ENCODE measurements at regions not wholly inside any gene's neighbourhood (a gene's known extent, or its start where the extent isn't known, plus 50 kb on each side); places are given as distances from the start of the nearest gene placed in this dataset.

- TF ChIP-seq SIN3A (IDR thresholded peaks at IDR 0.05; ENCODE audit: borderline replicate concordance, insufficient read depth, low read length) = no peak
- no peak for TF ChIP-seq TAF1 (IDR thresholded peaks at IDR 0.05; ENCODE audit: borderline replicate concordance, insufficient read depth, low read length)
- TF ChIP-seq REST (IDR thresholded peaks at IDR 0.05; ENCODE audit: insufficient read depth in 1 of 2, low read depth in 2 of 2, low read length in 2 of 2) = no peak
- no peak for TF ChIP-seq FOXP2 (optimal IDR thresholded peaks at IDR 0.05; ENCODE audit: borderline replicate concordance, extremely low read depth, extremely low read length, insufficient read depth)
- TF ChIP-seq POLR2AphosphoS5 (IDR thresholded peaks at IDR 0.05; ENCODE audit: low read depth, low read length) = no peak
Measured at GRCh38 chr2:151186011-151186410, 75.7 kb downstream of the RBM43 start.

- TF ChIP-seq REST (IDR thresholded peaks at IDR 0.05; ENCODE audit: insufficient read depth in 1 of 2, low read depth in 2 of 2, low read length in 2 of 2) = no peak
- no peak for TF ChIP-seq POLR2AphosphoS5 (IDR thresholded peaks at IDR 0.05; ENCODE audit: low read depth, low read length)
- no peak for TF ChIP-seq FOXP2 (optimal IDR thresholded peaks at IDR 0.05; ENCODE audit: borderline replicate concordance, extremely low read depth, extremely low read length, insufficient read depth)
- TF ChIP-seq TAF1 (IDR thresholded peaks at IDR 0.05; ENCODE audit: borderline replicate concordance, insufficient read depth, low read length) = no peak
- no peak for TF ChIP-seq SIN3A (IDR thresholded peaks at IDR 0.05; ENCODE audit: borderline replicate concordance, insufficient read depth, low read length)
Measured at GRCh38 chr2:151182899-151183809, 78.5 kb downstream of the RBM43 start.

GRCh38 chr2:151182396-151182795 lies 79.3 kb downstream of the RBM43 start:
- TF ChIP-seq TAF1 (IDR thresholded peaks at IDR 0.05; ENCODE audit: borderline replicate concordance, insufficient read depth, low read length) (no peak), REST (IDR thresholded peaks at IDR 0.05; ENCODE audit: insufficient read depth in 1 of 2, low read depth in 2 of 2, low read length in 2 of 2) (no peak), SIN3A (IDR thresholded peaks at IDR 0.05; ENCODE audit: borderline replicate concordance, insufficient read depth, low read length) (no peak), POLR2AphosphoS5 (IDR thresholded peaks at IDR 0.05; ENCODE audit: low read depth, low read length) (no peak)

GRCh38 chr2:151181524-151181923 lies 80.1 kb downstream of the RBM43 start:
- TF ChIP-seq SIN3A (IDR thresholded peaks at IDR 0.05; ENCODE audit: borderline replicate concordance, insufficient read depth, low read length) (no peak), FOXP2 (optimal IDR thresholded peaks at IDR 0.05; ENCODE audit: borderline replicate concordance, extremely low read depth, extremely low read length, insufficient read depth) (no peak), TAF1 (IDR thresholded peaks at IDR 0.05; ENCODE audit: borderline replicate concordance, insufficient read depth, low read length) (no peak)

GRCh38 chr2:151180123-151180522 lies 81.5 kb downstream of the RBM43 start:
- TF ChIP-seq REST (IDR thresholded peaks at IDR 0.05; ENCODE audit: insufficient read depth in 1 of 2, low read depth in 2 of 2, low read length in 2 of 2) (no peak), POLR2AphosphoS5 (IDR thresholded peaks at IDR 0.05; ENCODE audit: low read depth, low read length) (no peak), FOXP2 (optimal IDR thresholded peaks at IDR 0.05; ENCODE audit: borderline replicate concordance, extremely low read depth, extremely low read length, insufficient read depth) (no peak), TAF1 (IDR thresholded peaks at IDR 0.05; ENCODE audit: borderline replicate concordance, insufficient read depth, low read length) (no peak), SIN3A (IDR thresholded peaks at IDR 0.05; ENCODE audit: borderline replicate concordance, insufficient read depth, low read length) (no peak)

All from PFSK-1 (cell line).